22Rv1 (cell line): ENCODE measurements at regions not wholly inside any gene's neighbourhood (a gene's known extent, or its start where the extent isn't known, plus 50 kb on each side); places are given as distances from the start of the nearest gene placed in this dataset.

ENCODE experiments used
- CTCF ChIP-seq: fragments of 450-650 bp; IDR thresholded peaks from 2 replicates; pipeline ENCODE4 v1.5.1; 2017; ENCODE audit warnings: mild to moderate bottlenecking
- ZFX ChIP-seq: fragments of 450-650 bp; IDR thresholded peaks from 2 replicates; pipeline ENCODE4 v1.6.1; 2017; ENCODE audit warnings: antibody characterized with exemption, borderline replicate concordance

DNA sequence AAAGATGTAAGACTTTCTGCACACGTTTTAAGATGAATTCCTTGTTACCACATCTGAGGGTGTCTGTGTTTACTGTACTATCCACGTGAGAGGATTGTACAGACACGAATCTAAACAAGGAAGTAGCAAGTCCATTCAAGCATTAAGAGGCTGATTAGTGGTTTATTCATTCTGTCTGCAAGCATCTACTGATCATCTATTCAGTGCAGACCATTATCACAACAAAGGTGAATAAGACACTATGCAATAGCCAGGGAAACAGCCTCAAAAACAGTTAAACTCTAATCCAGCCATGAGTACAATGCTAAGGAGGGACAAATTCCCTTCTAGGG lies 111.6 kb upstream of the PZP start:
- TF ChIP-seq CTCF (no peak), ZFX (no peak)
